SHP77 (cell line): ENCODE measurements at regions not wholly inside any gene's neighbourhood (a gene's known extent, or its start where the extent isn't known, plus 50 kb on each side); places are given as distances from the start of the nearest gene placed in this dataset.
"Not testable (repeated sequence)": the region's sequence is repeated elsewhere in the genome, so short reads cannot be mapped to it uniquely, and the experiment has no call there.

Experiments
- DNase-seq, 2 experiments: peaks; one replicate each; lab custom pipeline; 2025; lab: John Stamatoyannopoulos, UW

DNA sequence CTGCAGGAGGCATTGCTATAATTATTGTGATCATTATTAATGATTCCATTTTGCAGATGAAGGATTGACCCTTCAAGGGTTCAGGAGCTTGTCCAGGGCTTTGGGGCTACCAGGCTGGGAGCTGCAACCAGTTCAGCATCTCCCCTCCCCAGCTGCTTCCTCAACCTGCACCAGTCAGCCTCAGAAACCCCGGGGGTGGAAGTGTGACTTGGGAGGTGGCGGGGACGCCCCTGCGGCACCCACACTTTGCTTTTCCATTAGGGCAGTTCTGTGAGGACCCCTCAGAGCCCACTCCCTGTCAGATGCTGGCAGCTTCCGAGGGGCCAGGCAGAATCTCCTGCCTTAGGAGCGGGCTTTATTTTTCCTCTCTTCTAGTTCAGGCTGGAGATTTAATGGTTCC, 85.6 kb downstream of the OLFM1 start:
- DNase-seq, result no peak

DNA sequence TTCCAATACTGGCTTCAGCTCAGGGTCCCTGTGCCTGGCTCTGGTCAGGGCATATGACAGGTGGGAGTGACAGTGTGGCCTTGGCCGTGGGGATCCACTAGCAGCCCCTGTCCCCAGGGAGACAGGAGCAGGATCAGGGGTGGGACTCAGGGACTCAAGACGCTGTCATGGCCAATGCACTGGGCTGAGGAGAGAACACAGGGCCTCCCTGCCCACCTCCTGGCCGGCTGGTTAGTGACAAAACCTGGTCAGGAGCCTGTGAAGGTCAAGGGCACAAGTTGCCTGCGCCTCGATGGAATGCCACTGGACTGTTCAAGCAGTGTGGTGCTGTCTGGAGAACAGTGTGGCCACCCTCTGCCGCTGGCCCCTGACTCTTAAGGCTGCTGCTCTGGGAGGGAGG, 86.8 kb downstream of the OLFM1 start:
- DNase-seq, result no peak

- DNase-seq, result no peak
Observed at GRCh38 chr9:135174981-135175380, 87.5 kb downstream of the OLFM1 start.

- DNase-seq, result no peak
Observed at GRCh38 chr9:135176284-135176683, 88.8 kb downstream of the OLFM1 start.

GRCh38 chr9:135177562-135177961, 90.1 kb downstream of the OLFM1 start:
- not testable (repeated sequence) for DNase-seq

GRCh38 chr9:135178498-135178897, 91.0 kb downstream of the OLFM1 start:
- peak in 1 of 2 experiments; percentile 33 for DNase-seq

- no peak for DNase-seq
Observed at GRCh38 chr9:135179041-135179440, 91.6 kb downstream of the OLFM1 start.

GRCh38 chr9:135179976-135180375, 92.5 kb downstream of the OLFM1 start:
- no peak for DNase-seq

DNA sequence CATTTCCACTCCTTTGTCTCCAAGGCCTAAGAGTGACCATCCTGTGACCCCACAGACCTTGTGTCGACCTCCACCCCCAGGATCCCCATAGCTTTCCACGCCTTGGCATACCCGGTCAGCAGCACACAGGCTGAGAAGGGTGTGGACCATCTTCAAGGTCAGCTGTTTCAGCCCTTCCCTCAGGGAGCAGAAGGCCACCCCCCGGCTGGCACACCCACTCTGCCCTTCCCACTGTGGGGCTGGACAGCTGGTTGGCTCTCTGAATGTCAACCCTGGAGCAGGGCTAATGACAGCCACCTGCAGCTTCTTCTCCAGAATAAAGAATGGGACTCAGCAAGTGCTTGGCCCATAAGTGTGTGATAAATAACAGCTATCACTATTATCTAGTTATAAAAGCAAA, 93.1 kb downstream of the OLFM1 start:
- no peak for DNase-seq

DNA sequence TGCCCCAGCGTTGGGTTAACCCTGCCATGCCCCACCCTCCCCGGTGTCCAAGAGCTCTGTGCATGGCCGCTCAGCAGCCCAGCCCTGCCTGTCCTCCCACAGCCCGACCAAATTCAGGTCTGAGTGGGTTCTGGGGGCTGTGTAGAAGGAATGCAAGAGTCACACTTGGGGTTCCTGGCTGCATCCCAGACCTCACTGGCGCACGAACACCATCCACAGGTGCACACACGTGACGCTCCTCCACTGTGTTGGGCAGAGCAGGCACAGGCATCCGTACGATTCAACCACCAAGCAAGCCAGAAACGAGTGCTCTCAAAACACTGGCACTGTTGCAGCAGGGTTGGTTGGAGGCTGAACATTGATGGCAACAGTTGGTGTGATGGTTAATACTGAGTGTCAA, 93.9 kb downstream of the OLFM1 start:
- DNase-seq, result no peak

DNA sequence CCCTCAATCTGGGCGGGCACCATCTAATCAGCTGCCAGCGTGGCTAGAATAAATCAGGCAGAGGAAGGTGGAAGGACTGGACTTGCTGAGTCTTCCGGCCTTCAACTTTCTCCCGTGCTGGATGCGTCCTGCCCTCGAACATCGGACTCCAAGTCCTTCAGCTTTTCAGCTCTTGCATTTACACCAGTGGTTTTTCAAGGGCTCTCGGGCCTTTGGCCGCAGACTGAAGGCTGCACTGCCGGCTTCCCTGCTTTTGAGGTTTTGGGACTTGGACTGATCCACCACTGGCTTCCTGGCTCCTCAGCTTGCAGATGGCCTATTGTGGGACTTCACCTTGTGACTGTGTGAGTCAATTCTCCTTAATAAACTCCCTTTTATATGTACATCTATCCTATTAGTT, 94.4 kb downstream of the OLFM1 start:
- not testable (repeated sequence) for DNase-seq

DNA sequence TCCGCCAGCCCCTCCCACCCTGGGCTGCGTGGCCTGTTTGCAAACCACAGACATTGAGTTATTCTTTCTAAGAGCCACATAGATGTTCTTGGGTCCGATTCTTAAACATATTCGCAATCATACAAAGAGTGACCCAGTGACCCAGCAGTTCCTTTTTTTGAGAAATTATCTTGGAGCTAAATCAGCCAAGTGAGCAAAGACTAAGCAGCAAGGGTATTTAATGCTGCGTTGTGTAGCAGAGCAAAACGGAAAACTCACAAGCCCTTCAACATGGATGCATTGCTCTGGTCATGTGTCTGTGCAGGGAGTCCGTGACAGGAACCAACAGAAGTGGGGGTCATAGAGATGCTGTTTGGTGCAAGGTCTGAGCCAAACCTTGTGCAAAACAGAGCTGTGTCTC, 95.6 kb downstream of the OLFM1 start:
- no peak for DNase-seq

DNA sequence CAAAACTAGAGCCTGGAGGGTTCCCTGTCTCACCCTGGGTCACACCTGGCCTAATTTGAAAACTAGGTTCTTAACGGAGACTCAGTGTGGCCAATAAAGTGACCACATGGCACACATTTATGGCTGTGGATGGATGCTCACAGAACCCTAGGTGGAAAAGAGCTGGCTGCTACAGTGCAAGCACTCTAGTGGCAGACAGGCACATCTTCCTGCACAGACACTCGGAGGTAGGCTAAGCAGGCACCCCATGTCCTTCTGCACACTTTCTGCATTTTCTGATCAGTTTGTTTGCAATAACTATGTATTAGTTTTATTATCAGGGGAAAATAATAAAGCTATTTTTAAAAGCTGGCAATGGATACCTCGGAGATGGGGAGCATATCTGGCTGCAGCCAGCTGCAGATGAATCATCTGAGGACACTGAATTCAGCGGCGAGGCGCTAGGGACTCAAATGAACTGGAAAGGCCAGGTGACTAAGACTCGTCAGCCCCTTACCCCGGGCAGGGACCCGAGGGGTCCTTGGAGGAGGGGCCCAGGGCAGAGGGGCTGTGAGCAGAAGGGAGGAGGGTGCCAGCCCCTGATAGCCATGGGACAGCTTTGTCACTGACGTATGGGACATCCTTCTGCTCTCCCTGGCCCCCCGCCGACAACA, 96.2 kb downstream of the OLFM1 start:
- DNase-seq, result no peak

- no peak for DNase-seq
Observed at GRCh38 chr9:135184181-135185053, 96.9 kb downstream of the OLFM1 start.

DNA sequence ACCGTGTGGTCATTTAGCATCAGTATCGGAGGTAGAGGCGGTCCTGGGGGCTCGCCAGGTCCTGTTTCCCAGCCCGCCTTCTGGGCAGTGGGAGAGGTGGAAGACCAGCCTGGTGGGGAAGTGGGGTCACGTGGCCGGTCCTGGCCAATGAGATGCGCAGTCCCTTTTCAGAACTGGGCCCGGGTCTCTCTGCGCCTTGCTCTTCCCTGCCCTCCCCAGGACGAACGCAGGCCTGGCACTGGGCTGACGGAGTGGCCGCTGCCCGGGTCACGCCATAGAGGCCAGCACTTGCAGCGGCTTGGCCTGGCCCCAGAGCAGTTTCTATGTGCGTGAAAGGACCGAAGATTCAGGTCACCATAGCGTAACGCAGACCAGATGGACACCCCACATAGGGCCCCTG, 97.6 kb downstream of the OLFM1 start:
- peak in 1 of 2 experiments; percentile 40 for DNase-seq

DNA sequence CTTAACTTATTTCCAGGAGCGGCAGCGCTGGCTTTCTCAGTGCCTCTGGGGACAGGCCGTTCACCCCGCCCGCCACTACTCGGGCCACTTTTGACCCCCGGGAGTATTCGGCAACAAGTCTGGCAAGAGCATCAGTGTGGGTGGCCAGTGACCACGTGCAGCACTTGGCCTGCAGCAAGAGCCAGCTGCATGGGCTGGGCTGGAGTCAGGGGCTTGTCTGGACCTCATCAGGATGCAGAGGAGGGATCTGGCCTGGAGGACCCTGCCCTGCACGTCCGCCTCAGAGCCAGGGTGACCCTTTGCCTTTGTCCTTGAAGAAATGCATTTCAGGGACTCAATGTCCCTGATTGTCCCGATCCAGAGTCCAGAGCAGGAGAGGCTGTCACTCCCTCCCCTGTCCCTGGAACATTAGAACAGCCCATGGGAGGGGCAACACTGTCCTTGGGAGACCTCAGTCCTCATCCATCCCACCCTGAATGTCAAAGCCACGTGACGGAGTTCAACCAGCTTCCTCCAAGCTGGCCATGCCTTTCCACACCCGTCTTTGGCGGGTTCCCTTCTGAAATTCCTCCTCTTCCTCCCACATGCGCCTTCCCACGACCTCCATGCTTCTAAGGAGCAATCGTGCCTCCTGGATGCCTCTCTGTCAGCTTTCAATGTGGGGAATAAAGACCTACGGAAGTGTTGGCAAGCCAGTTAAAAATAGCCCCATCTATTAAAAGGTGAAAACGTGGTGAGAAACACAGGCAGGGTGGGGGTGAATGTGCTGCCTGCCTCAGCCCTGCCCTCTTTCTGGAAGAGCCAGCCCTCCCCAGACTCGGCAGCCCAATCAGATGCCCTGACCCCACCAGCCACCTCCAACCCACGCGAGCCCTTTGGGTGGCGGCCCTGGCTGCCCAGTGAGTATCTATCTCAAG, 99.0 kb downstream of the OLFM1 start:
- no peak for DNase-seq

- no peak for DNase-seq
Observed at GRCh38 chr9:135187365-135187764, 99.9 kb downstream of the OLFM1 start.

GRCh38 chr9:135188681-135189151, 101.2 kb downstream of the OLFM1 start:
- no peak for DNase-seq

DNA sequence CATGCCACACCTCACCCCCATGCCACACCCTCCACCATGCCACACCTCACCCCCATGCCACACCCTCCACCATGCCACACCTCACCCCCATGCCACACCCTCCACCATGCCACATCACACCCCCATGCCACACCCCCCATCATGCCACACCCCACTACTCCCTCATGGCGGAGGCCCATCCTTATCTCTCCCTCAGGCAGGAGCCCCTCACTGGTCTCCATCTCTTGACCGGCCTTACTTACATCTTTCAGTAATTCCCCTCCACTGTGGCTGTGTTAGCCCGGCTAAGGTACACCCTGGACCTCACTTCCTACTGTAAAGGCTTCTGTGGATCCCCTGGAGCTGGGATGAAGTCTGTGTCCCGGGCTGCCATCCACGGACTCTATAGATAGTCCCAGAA, 102.0 kb downstream of the OLFM1 start:
- DNase-seq, result no peak

DNA sequence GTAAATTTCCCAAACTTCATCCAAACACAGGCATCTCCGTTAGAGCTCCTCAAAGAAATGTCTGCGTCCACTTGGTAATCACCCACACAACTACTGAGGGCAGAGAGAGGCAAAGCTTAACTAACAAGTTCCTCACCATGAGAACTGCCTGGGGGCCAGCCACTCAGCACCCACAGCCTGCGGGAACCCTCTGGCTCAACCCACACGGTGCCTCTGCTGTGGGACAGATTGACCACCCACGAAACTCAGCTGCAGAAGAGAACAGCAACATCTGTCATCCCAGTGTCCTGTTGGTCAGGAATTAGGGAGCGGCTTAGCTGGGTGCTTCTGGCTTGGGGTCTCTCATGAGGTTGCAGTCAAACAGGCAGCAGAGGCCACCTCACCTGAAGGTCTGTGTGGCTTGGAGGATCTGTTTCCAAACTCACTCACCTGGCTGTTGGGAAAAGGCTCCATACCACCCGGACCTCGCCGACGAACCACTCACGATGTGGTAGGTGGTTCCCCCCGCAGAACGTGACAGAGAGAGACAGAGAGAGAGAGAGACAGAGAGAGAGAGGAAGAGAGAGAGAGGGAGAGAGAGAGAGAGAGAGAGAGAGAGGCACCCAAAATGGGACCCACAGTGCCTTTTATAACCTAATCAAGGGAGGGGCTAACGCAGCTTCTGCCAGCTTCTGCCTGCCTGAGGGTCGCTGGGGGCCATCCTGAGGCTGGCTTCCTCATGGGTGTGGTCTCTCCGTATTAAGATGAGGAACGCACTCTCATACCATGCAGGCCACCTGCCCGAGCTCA, 103.5 kb downstream of the OLFM1 start:
- no peak for DNase-seq

GRCh38 chr9:135192686-135193085, 105.2 kb downstream of the OLFM1 start:
- DNase-seq, result no peak
